NCI-H2107 treated with DMSO at 0.1 percent for 48 hours (cell line): ENCODE measurements at regions not wholly inside any gene's neighbourhood (a gene's known extent, or its start where the extent isn't known, plus 50 kb on each side); places are given as distances from the start of the nearest gene placed in this dataset.
"Not testable (repeated sequence)": the region's sequence is repeated elsewhere in the genome, so short reads cannot be mapped to it uniquely, and the experiment has no call there.

ENCODE experiments used
- DNase-seq: peaks from one replicate; lab custom pipeline; 2025; ENCODE audit not compliant: unreplicated experiment; lab: John Stamatoyannopoulos, UW

DNA sequence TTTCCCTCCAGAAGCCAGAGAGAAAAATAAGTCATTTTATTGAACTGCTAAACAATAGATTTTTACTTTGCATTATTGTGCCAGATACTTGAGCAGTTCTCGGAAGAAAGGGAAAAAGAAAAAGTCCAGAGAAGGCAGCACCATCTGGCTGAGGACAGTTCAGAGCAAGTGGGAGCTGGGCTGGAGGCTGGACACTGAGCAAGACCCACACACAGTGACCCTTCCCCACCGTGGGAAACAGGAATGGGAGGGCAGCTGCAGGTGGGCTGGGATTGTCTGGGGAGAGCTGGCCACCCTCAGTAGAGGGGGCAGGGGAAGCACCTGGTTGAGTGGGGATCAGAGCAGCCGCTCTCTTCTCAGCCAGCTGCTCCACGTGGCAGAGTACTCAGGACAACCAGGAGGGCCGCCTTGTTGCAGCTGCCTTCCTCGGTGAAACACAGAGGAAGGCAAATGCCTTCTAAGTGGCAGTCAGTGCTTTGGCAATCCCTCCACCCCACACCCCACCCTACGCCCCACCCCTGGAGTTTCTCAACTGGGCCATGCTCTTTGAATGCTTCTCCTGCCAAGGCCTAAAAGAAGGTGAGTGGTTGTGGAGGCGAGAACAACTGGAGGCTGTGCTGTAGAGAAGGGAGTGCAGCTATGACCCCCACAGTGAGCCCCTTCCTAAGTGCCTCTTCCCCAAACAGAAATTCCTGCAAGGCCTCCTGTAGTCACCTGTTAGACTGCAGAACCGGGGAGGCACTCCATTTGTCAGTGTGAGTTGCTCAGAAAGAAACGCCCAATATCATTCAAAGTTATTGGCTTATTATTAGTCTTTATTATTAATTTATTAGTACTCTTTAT lies 179.3 kb downstream of the ZIC5 start:
- DNase-seq, result no peak

- no peak for DNase-seq
Observed at GRCh38 chr13:99782669-99783068, 188.9 kb downstream of the ZIC5 start.

DNA sequence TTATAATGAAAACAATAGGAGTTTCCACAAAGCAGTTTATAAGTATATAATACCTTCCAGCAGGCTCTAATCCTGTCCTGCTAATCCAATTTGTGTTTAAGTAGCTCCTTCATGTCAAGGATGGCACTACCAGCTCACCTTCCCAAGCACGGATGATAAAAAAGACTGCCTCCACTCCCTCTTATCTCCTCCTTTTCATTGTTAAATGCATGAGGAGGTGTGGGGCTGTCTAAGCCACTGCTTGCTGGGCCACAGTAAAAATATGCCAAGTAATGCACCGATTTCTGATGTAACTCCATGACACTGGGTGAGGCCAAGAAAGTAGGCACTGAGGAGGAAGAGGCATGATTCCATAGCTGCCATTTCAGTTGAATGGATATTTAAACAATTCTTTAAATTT lies 193.1 kb downstream of the ZIC5 start:
- no peak for DNase-seq

DNA sequence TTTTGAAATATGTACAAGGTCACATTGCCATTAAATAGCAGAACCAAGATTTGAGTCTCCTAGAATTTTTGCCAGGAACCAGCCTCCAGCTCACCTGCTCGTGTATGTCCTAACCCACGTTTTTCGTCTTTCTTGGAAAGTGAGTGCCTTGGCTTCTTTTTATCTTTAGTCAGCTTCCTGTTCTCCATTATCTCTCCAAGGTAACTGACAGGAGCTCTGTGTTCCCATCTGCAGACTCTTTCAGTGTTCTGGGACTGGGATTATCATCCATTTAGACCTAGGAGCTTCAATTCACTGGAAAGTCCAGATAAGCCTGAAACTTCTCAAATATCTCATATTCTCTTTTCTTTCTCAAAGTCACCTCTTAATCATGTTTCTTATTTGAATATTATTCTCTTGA lies 193.7 kb downstream of the ZIC5 start:
- no peak for DNase-seq

DNA sequence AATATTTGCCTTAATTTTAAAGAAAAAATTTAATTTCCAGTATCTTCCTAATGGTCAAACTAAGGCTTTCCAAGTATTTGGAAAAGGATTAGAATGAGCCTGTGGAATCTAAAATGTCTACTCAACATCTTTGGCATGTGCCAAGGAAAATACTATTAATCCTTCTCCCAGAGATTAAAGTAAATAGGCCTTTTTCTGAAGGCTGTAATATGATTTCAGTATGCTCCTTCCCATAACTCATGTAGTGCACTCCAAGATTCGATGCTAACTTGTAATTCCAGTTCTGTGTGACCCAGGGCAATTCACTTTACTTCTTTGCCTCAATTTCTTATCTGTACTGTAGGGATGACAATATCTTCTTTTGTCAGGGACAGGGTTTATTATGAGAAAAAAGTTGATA lies 196.9 kb downstream of the ZIC5 start:
- DNase-seq, result no peak

- DNase-seq, result no peak
Observed at GRCh38 chr13:99768986-99769385, 202.6 kb downstream of the ZIC5 start.

GRCh38 chr13:99766641-99767045 lies 204.9 kb downstream of the ZIC5 start:
- DNase-seq, result no peak

GRCh38 chr13:99765869-99766268 lies 205.7 kb downstream of the ZIC5 start:
- DNase-seq, result no peak

DNA sequence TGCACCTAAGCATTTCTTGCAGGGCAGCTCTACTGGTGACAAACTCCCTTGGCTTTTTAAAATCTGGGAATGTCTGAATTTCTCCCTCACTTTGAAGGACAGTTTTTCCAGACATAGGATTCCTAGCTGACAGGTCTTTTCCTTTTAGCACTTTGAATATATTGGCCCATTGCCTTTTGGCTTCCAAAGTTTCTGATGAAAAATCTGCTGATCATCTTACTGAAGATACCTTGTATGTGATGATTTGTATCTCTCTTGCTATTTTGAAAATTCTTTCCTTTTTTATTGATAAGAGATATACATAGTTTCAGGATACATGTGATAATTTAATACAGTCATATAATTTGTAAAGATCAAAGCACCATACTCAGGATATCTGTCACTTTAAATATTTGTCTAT lies 211.1 kb downstream of the ZIC5 start:
- no peak for DNase-seq

GRCh38 chr13:99759163-99759552 lies 212.4 kb downstream of the ZIC5 start:
- DNase-seq, result no peak

- DNase-seq, result no peak
Observed at GRCh38 chr13:99758460-99759162, 213.0 kb downstream of the ZIC5 start.

GRCh38 chr13:99757756-99758459 lies 213.7 kb downstream of the ZIC5 start:
- DNase-seq, result no peak

GRCh38 chr13:99756281-99756680 lies 215.3 kb downstream of the ZIC5 start:
- DNase-seq, result no peak

- DNase-seq, result not testable (repeated sequence)
Observed at GRCh38 chr13:99754750-99755149, 216.8 kb downstream of the ZIC5 start.

DNA sequence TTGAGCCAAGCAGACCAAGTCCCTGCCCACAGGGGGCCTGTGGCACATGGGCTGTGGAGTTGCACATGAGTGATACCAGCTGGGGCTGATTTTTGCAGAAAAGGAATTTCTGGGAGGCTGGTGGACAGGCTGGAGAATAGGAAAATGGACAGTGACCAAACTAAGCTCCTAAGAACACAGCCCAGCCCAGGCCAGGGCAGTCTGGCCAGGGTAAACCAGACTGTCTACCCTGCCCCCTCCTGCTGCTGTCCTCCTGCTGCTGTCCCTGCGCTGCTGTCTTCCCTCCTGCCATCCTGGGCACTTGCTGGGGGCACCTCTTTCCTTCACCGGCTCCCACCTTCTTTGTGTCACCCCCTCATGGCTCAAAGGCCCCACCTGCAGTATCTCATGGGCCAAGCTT lies 219.2 kb downstream of the ZIC5 start:
- DNase-seq, result no peak

GRCh38 chr13:99751517-99752199 lies 219.9 kb downstream of the ZIC5 start:
- no peak for DNase-seq

DNA sequence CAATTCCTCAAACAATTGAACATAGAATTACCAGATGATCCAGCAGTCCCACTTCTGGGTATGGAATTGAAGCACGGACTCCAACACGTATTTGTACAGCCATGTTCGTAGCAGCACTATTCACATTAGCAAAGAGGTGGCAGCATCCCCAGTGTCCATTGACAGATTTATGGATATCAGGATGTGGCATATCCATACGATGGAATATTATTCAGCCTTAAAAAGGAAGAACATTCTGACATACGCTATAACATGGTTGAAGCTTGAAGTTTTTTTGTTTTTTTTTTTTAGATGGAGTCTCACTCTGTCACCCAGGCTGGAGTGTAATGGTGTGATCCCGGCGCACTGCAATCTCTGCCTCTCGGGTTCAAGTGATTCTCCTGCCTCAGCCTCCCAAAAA lies 220.6 kb downstream of the ZIC5 start:
- no peak for DNase-seq

- DNase-seq, result no peak
Observed at GRCh38 chr13:99749271-99750019, 222.1 kb downstream of the ZIC5 start.

- DNase-seq, result no peak
Observed at GRCh38 chr13:99747403-99747710, 224.2 kb downstream of the ZIC5 start.

- no peak for DNase-seq
Observed at GRCh38 chr13:99746637-99747402, 224.7 kb downstream of the ZIC5 start.
